DND-41 (cell line): ENCODE measurements at regions not wholly inside any gene's neighbourhood (a gene's known extent, or its start where the extent isn't known, plus 50 kb on each side); places are given as distances from the start of the nearest gene placed in this dataset.

Source experiments
- ATAC-seq: fragments of 200-7000 bp; cut with Tn5 transposase; 3 replicates; pipeline ENCODE4 v1.9.1; 2021; ENCODE audit warnings: low read depth; ENCODE audit not compliant: insufficient read depth
- DNase-seq: peaks from one replicate; pipeline ENCODE4 v3.0.0-alpha.2; 2020
- H2AFZ ChIP-seq: 2 replicates; pipeline ENCODE4 v1.6.0; 2012; ENCODE audit warnings: low read depth, low read length
- H3K27ac ChIP-seq: 2 replicates; pipeline ENCODE4 v1.5.1; 2012; ENCODE audit warnings: low read length, inconsistent platforms
- H3K27me3 ChIP-seq: fragments of 200-600 bp; sonication (generic); 2 replicates; pipeline ENCODE4 v1.6.0; 2012; ENCODE audit warnings: low read length, mild to moderate bottlenecking, inconsistent platforms; ENCODE audit not compliant: insufficient read depth, poor library complexity
- H3K36me3 ChIP-seq: 2 replicates; pipeline ENCODE4 v1.5.1; 2012; ENCODE audit warnings: low read length, inconsistent platforms; ENCODE audit not compliant: insufficient read depth
- H3K4me1 ChIP-seq: 2 replicates; pipeline ENCODE4 v1.5.1; 2012; ENCODE audit warnings: mild to moderate bottlenecking, low read length; ENCODE audit not compliant: insufficient read depth
- H3K4me2 ChIP-seq: 2 replicates; pipeline ENCODE4 v1.6.0; 2012; ENCODE audit warnings: mild to moderate bottlenecking, moderate library complexity, low read length, inconsistent platforms; ENCODE audit not compliant: insufficient read depth
- H3K4me3 ChIP-seq, 2 experiments: fragments of 200-600 bp in 1 of 2; shearing (Covaris generic) in 1 of 2; 2 replicates each; pipeline ENCODE4 v1.5.1; 2012 to 2016; ENCODE audit warnings: inconsistent platforms in 2 of 2, low read length in 2 of 2, mild to moderate bottlenecking in 2 of 2, low read depth in 1 of 2, moderate library complexity in 1 of 2
- H3K79me2 ChIP-seq: 2 replicates; pipeline ENCODE4 v1.6.0; 2012; ENCODE audit warnings: low read length, inconsistent platforms; ENCODE audit not compliant: insufficient read depth
- H3K9ac ChIP-seq: 2 replicates; pipeline ENCODE4 v1.6.0; 2012; ENCODE audit warnings: low read depth, mild to moderate bottlenecking, inconsistent platforms, low read length, moderate library complexity
- H3K9me3 ChIP-seq: 2 replicates; pipeline ENCODE4 v1.5.1; 2012; ENCODE audit warnings: low read length, moderate library complexity, mild to moderate bottlenecking, inconsistent platforms; ENCODE audit not compliant: insufficient read depth, severe bottlenecking
- H4K20me1 ChIP-seq: 2 replicates; pipeline ENCODE4 v1.6.0; 2012; ENCODE audit warnings: low read length; ENCODE audit not compliant: insufficient read depth
- CTCF ChIP-seq: IDR thresholded peaks from 2 replicates; pipeline ENCODE4 v1.5.1; 2012; ENCODE audit warnings: borderline replicate concordance, low read length, moderate library complexity, mild to moderate bottlenecking; ENCODE audit not compliant: poor library complexity, severe bottlenecking; ENCODE audit errors: extremely low read depth
- EZH2 ChIP-seq: IDR thresholded peaks from 3 replicates; pipeline ENCODE4 v1.6.1; 2012; ENCODE audit warnings: borderline replicate concordance, low read depth, mild to moderate bottlenecking, moderate library complexity, low read length, inconsistent platforms; ENCODE audit not compliant: severe bottlenecking

GRCh38 chr10:37703833-37704382 lies 153.5 kb downstream of the ZNF248 start:
- Histone ChIP-seq H3K4me2 (no peak overlapping the region), H3K36me3 (no peaks in the 10 kb centered on the region), H2AFZ (no peak overlapping the region), H3K9ac (no peak overlapping the region), H3K4me1 (peaks cover 8% of the 10 kb centered on the region; the same call in 1 of the 2 replicates), H4K20me1 (no peaks in the 10 kb centered on the region), H3K4me3 (no peak overlapping the region), H3K79me2 (no peaks in the 10 kb centered on the region), H3K27me3 (no peaks in the 10 kb centered on the region), H3K27ac (no peak overlapping the region), H3K9me3 (no peaks in the 10 kb centered on the region)
- TF ChIP-seq EZH2 (no peak), CTCF (no peak)
- DNase-seq: no peak
- ATAC-seq: no peak

GRCh38 chr10:37703114-37703513 lies 154.3 kb downstream of the ZNF248 start:
- H3K4me2 ChIP-seq: no peak overlapping the region

DNA sequence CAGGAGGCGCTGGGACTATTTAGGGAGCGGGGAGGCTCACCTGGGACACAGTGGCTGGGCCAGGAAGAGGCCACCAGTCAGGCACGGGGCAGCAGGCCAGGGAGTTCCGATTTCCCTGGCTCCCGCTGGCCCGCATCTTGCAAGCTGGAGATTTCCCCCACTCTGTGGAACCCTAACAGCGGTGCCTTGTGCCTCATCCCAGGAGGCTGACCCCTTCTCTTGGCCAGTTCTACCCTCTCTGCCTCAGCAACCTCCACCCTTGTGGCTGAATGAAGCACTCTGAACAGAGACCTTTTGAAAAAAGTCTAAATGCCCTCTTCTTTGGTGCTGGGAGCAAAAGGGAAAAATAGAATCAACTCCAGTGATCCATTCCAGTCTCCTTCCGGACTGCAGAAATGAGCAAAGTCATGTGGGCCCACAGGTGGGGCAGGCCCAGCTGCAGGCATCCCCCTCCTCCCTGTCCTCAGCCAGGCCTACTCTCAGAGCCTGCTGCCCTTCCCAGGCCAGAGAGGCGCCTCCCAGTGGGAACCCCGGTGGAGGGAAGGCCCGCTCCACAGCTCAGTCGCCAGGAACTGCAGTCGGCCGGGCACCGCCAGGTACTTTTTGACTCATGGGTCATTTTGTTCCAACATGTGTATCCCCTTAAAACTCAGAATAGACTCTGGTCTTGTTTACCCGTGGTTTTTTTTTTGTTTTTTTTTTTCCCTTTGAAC lies 155.5 kb downstream of the ZNF248 start:
- Histone ChIP-seq H3K27me3 (no peaks in the 10 kb centered on the region), H3K27ac (no peak overlapping the region), H3K4me1 (peaks cover 8% of the 10 kb centered on the region; the same call in 1 of the 2 replicates), H3K4me3 (no peak overlapping the region), H3K4me2 (no peak overlapping the region), H4K20me1 (no peaks in the 10 kb centered on the region), H3K36me3 (no peaks in the 10 kb centered on the region), H2AFZ (no peak overlapping the region), H3K79me2 (no peaks in the 10 kb centered on the region), H3K9ac (no peak overlapping the region), H3K9me3 (no peaks in the 10 kb centered on the region)
- ATAC-seq: no peak
- no peak for DNase-seq
- TF ChIP-seq EZH2 (no peak), CTCF (no peak)

More at GRCh38 chr10:37703114-37703513, 154.3 kb downstream of the ZNF248 start:
- Histone ChIP-seq H3K4me1 (peaks cover 8% of the 10 kb centered on the region; the same call in 1 of the 2 replicates), H3K79me2 (no peaks in the 10 kb centered on the region), H3K9me3 (no peaks in the 10 kb centered on the region), H3K36me3 (no peaks in the 10 kb centered on the region), H3K9ac (no peak overlapping the region), H3K4me3 (no peak overlapping the region), H2AFZ (no peak overlapping the region), H3K27ac (no peak overlapping the region), H4K20me1 (no peaks in the 10 kb centered on the region), H3K27me3 (no peaks in the 10 kb centered on the region)
- ATAC-seq (no peak), DNase-seq (no peak)
- TF ChIP-seq EZH2 (no peak), CTCF (no peak)
